ENCODE measurements at regions not wholly inside any gene's neighbourhood (a gene's known extent, or its start where the extent isn't known, plus 50 kb on each side); places are given as distances from the start of the nearest gene placed in this dataset.

GRCh38 chr9:107210775-107211174, 72.3 kb upstream of the RAD23B start:
- no peak for TF ChIP-seq CTCF (IDR thresholded peaks at IDR 0.05; ENCODE audit: insufficient read depth, low read length, poor library complexity, severe bottlenecking)
- Histone ChIP-seq H3K36me3 (ENCODE audit: control insufficient read depth, insufficient read depth, low read length) (no peaks in the 10 kb centered on the region), H3K4me3 (replicated peaks; ENCODE audit: low read depth, low read length) (no peak overlapping the region), H3K27me3 (replicated peaks; ENCODE audit: control insufficient read depth, insufficient read depth, low read length) (no peaks in the 10 kb centered on the region)
- DNase-seq (ENCODE audit: extremely low read depth, insufficient read length): no peak

GRCh38 chr9:107211284-107211923, 71.7 kb upstream of the RAD23B start:
- H3K27me3 ChIP-seq (replicated peaks; ENCODE audit: control insufficient read depth, insufficient read depth, low read length): no peaks in the 10 kb centered on the region
- H3K4me3 ChIP-seq (replicated peaks; ENCODE audit: low read depth, low read length): no peak overlapping the region
- no peak for DNase-seq (ENCODE audit: extremely low read depth, insufficient read length)
- no peaks in the 10 kb centered on the region for H3K36me3 ChIP-seq (ENCODE audit: control insufficient read depth, insufficient read depth, low read length)
- no peak for TF ChIP-seq CTCF (IDR thresholded peaks at IDR 0.05; ENCODE audit: insufficient read depth, low read length, poor library complexity, severe bottlenecking)

- Histone ChIP-seq H3K4me3 (replicated peaks; ENCODE audit: low read depth, low read length) (no peak overlapping the region), H3K27me3 (replicated peaks; ENCODE audit: control insufficient read depth, insufficient read depth, low read length) (no peaks in the 10 kb centered on the region), H3K36me3 (ENCODE audit: control insufficient read depth, insufficient read depth, low read length) (no peaks in the 10 kb centered on the region)
- no peak for DNase-seq (ENCODE audit: extremely low read depth, insufficient read length)
- no peak for TF ChIP-seq CTCF (IDR thresholded peaks at IDR 0.05; ENCODE audit: insufficient read depth, low read length, poor library complexity, severe bottlenecking)
These were observed 70.5 kb upstream of the RAD23B start for GRCh38 chr9:107212613-107213012.

- no peak overlapping the region for H3K4me3 ChIP-seq (replicated peaks; ENCODE audit: low read depth, low read length)
- H3K36me3 ChIP-seq (ENCODE audit: control insufficient read depth, insufficient read depth, low read length): no peaks in the 10 kb centered on the region
- H3K27me3 ChIP-seq (replicated peaks; ENCODE audit: control insufficient read depth, insufficient read depth, low read length): no peaks in the 10 kb centered on the region
- no peak for TF ChIP-seq CTCF (IDR thresholded peaks at IDR 0.05; ENCODE audit: insufficient read depth, low read length, poor library complexity, severe bottlenecking)
- DNase-seq (ENCODE audit: extremely low read depth, insufficient read length): no peak
These were observed 70.0 kb upstream of the RAD23B start for GRCh38 chr9:107213080-107213479.

- no peak for TF ChIP-seq CTCF (IDR thresholded peaks at IDR 0.05; ENCODE audit: insufficient read depth, low read length, poor library complexity, severe bottlenecking)
- Histone ChIP-seq H3K36me3 (ENCODE audit: control insufficient read depth, insufficient read depth, low read length) (no peaks in the 10 kb centered on the region), H3K4me3 (replicated peaks; ENCODE audit: low read depth, low read length) (no peak overlapping the region), H3K27me3 (replicated peaks; ENCODE audit: control insufficient read depth, insufficient read depth, low read length) (no peaks in the 10 kb centered on the region)
- DNase-seq (ENCODE audit: extremely low read depth, insufficient read length): peak; percentile 15
These were observed 69.5 kb upstream of the RAD23B start for GRCh38 chr9:107213561-107214028.

- Histone ChIP-seq H3K4me3 (replicated peaks; ENCODE audit: low read depth, low read length) (no peak overlapping the region), H3K27me3 (replicated peaks; ENCODE audit: control insufficient read depth, insufficient read depth, low read length) (no peaks in the 10 kb centered on the region), H3K36me3 (ENCODE audit: control insufficient read depth, insufficient read depth, low read length) (no peaks in the 10 kb centered on the region)
- DNase-seq (ENCODE audit: extremely low read depth, insufficient read length): no peak
- no peak for TF ChIP-seq CTCF (IDR thresholded peaks at IDR 0.05; ENCODE audit: insufficient read depth, low read length, poor library complexity, severe bottlenecking)
These were observed 68.7 kb upstream of the RAD23B start for GRCh38 chr9:107214381-107214780.
